SK-MEL-5 (cell line): ENCODE measurements at regions not wholly inside any gene's neighbourhood (a gene's known extent, or its start where the extent isn't known, plus 50 kb on each side); places are given as distances from the start of the nearest gene placed in this dataset.

Experiments
- DNase-seq: peaks from one replicate; pipeline ENCODE4 v3.0.0-alpha.2; 2016; ENCODE audit warnings: low read depth, low spot score
- in situ Hi-C: cut with HindIII; loops from 2 replicates; pipeline ENCODE4 v1.10.0; 2016; ENCODE audit warnings: low sequenced_read_pairs, high pct_unique_total_duplicates, low pct_unique_long_range_greater_than_20kb

GRCh38 chr14:85359505-85359904 is 170.4 kb upstream of the FLRT2 start:
- in situ Hi-C loops: no loop called here
- DNase-seq: no peak

DNA sequence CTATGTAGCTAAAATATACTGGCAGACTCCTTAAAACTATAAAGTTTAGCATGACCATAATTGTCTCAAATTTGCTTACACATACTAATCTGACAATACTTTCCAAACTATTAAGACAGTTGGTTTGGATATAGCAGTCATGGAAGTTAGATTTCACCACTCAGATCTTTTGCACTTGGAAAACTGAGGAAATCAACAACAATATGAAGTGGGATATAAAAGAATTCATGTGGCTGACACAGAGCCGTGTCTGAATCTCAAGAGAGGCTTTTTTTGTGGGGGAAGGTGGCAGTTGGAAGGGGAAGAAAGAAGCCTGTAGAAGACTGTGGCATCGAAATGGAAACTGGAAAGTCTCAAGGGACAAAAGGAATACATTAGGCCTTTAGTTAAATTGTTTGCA is 166.6 kb upstream of the FLRT2 start:
- in situ Hi-C loops: no loop called here

GRCh38 chr14:85366226-85366625 is 163.7 kb upstream of the FLRT2 start:
- in situ Hi-C loops: no loop called here
- DNase-seq: no peak

More for the DNA sequence above, 166.6 kb upstream of the FLRT2 start:
- no peak for DNase-seq

DNA sequence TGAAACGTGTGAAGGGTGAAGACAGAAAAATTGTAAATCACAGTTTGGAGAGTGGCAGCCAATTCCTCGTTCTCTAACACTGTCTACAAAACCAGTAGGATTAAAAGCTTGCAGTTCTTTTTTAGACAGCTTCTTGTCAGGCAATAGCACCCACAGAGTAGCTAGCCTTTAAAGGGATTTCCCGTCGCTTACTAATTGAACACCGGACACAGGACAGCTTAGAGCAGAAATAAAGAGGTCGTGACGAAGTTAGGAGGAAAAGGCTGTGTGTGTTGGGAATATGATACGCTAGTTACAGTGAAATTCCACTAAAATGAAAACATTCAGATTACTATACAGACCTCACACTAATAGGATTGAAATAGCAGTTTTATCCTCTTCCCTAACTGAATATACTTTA is 149.1 kb upstream of the FLRT2 start:
- no peak for DNase-seq
- in situ Hi-C loops: no loop called here

- in situ Hi-C loops: no loop called here
- DNase-seq: no peak
These were observed 147.6 kb upstream of the FLRT2 start for GRCh38 chr14:85382341-85382740.

- in situ Hi-C loops: no loop called here
- DNase-seq: no peak
These were observed 142.8 kb upstream of the FLRT2 start for GRCh38 chr14:85387181-85387580.

DNA sequence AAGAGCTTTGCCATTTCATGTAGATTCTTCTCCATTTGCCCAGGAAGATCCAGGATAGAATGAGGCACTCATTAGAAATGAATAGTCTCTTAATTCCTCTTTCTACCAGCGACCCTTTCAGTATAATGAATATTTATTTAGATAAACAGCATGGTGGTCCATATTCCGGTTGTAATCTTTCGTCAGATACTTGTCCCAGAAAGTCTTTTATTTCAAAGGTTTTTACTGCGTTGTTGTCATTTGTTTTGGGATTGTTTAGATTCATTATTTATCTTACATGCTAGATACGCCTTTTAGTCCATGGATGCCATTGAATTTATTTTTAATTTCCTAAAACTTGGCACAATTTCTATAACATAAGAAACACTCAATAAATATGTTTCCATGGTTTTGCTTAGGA is 139.7 kb upstream of the FLRT2 start:
- DNase-seq: no peak
- in situ Hi-C loops: no loop called here

- DNase-seq: no peak
- in situ Hi-C loops: no loop called here
These were observed 138.5 kb upstream of the FLRT2 start for GRCh38 chr14:85391455-85391854.

DNA sequence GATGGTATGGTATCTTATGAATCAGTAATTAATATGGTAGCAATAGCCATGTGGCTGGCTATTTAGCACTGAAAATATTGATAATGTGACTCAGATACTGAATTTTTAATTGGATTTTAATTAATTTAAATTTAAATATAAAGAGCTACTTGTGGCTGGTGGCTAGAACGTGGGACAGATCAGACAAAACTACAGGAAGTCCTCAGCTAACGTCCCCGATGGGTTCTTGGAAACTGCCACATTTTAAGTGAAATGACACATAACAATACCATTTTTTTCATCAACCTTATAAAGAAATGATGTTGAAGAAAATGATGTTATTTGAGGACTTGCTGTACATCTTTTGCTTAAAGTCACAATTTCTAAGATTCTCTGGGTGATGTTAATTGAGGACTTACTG is 138.1 kb upstream of the FLRT2 start:
- no peak for DNase-seq
- in situ Hi-C loops: no loop called here

DNA sequence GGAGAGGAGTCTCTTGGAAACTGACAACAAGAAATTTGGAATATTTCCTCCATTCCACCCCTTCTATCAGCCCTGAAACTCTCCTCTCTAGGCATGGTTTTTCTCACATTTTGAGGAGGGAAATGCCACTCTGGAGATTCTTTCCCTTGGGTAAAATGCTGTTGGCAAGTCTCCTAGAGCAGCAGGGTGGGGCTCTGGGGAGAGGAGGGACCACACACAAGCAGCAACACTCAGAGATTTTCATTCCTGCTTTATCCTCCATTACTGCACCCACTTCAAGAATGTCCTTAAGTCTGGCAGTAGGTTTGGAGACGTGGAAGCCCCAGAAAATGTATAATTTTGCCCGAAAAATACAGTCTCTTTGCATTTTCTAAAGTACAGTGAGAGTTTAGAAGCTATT is 130.8 kb upstream of the FLRT2 start:
- in situ Hi-C loops: no loop called here
- no peak for DNase-seq

- in situ Hi-C loops: no loop called here
- DNase-seq: no peak
These were observed 129.3 kb upstream of the FLRT2 start for GRCh38 chr14:85400678-85401077.

DNA sequence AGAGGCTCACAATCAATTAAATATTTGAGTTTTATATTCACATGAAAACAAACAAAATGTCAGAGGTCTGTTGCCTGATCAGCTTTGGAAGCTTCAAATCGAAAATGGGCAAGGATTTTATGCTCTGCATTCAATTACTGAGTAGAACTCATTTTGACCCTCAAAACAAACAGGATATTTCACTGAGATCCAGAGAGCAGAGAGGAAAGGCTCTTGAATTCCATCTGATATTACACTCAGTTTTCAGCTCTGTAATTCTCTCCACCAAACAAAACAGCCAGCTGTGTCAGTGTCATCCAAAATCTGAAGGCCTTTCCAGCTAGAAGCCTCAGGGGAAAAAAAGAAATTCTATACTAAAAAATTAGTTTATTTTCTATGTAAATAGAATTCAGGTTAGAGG is 128.6 kb upstream of the FLRT2 start:
- DNase-seq: no peak
- in situ Hi-C loops: no loop called here

DNA sequence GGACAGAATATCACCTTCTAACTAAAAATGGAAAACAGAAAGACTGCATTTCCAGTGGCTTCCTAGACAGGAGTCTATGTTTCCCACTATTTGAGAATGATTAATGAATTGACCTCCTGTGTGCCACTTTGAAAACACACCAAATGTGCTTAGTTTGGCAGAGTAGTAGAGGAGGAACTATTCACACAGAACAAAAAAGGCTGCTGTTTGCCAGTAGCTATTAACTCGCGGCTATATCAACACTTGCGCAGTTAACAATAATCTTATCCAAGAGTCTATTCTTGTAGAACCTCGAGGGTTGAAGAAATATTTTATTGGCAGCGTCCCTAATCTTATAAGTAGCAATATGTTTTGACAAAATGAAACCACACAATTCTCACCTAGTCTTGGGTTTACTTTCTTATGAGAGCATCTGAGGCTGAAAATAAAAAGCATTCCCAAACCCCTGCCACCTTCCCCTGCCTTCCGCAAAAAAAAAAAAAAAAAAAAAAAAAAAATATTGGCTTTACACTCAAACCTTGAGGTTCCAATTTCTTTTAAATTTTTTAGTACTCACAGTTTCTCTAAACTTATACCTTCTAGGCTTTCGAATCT is 127.3 kb upstream of the FLRT2 start:
- in situ Hi-C loops: no loop called here

DNA sequence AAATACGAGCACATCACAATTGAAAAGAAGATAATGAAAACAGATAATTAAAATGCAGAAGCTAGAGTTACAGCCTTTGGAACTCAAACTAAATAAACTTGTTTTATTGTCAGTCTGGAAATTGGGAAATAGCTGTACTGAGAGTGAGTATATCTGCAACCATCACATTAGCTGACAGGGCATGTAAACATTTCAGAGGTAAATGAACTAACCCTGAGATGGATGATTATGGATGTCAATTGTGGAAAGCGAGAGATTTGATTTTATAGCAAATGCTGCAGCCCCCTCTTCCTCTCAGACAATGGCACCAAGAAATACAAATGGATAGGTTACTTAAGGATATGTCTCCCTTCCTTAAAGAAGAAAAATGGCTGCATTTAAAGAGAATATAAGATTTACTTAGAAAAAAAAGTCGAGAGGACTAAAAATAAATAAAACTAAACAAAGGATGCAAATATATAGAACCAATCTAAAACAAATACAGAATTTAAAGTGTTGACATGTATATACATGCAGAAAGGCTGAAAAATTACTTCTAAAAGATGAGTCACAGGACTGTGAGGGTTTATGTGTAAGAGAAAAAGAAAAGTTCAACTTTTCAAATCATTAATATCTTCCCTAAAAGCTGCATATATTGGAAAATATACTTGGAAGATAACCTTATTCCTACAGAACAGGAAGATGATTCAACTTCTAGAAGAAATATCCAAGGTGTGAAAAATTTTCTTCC is 120.3 kb upstream of the FLRT2 start:
- DNase-seq: no peak
- in situ Hi-C loops: no loop called here

More for the DNA sequence above, 127.3 kb upstream of the FLRT2 start:
- DNase-seq: peak; percentile 79

GRCh38 chr14:85412756-85413155 is 117.2 kb upstream of the FLRT2 start:
- DNase-seq: no peak
- in situ Hi-C loops: no loop called here

- DNase-seq: no peak
- in situ Hi-C loops: no loop called here
These were observed 116.0 kb upstream of the FLRT2 start for GRCh38 chr14:85413836-85414526.

DNA sequence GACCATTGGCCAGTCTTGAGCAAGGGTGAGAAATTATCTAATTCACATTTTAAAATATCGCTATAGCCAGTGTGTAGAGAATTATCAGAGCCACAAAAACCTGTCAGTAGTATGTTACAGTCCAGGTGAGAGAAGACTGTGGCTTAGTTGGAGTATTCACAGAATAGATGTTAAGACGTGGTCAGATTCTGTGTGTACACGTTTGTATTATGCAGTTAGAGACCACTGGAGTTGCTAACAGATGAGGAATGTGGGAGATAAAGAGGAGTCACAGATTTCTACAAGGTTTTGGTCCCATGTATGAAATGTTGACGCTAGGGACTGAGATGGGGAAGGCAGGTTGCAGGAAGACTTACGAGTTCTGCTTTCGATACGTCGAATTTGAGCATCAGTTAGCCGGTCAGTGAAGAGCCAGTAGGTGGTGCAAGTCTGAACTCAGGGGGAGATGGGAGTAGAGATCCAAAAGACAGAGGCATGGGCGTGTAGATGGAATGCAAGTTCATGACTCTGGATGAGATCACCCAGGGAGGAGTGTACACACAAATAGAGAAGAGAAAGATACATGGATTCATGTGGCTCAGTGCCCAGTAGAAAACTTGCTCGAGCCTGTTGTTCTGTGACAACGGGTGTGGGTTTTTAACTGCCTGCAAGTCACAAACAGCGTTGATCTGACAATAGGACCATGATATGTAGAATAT is 114.8 kb upstream of the FLRT2 start:
- in situ Hi-C loops: no loop called here
- DNase-seq: peak; percentile 63

GRCh38 chr14:85416771-85417170 is 113.2 kb upstream of the FLRT2 start:
- in situ Hi-C loops: no loop called here
- peak; percentile 10 for DNase-seq
